HEK293 (cell line): ENCODE measurements at regions not wholly inside any gene's neighbourhood (a gene's known extent, or its start where the extent isn't known, plus 50 kb on each side); places are given as distances from the start of the nearest gene placed in this dataset.
A peak's percentile ranks its signal among the peaks of the same experiment; 100 is the strongest.

Experiments used
- CTCF ChIA-PET: fragments of 350-600 bp; formaldehyde crosslinking; extraction: SDS; loops from one replicate; lab custom pipeline; 2021; ENCODE audit warnings: antibody characterized with exemption; lab: Yijun Ruan, JAX
- POLR2A ChIA-PET: fragments of 300-600 bp; formaldehyde crosslinking; extraction: SDS; loops from one replicate; lab custom pipeline; 2020; ENCODE audit warnings: antibody characterized with exemption, inconsistent platforms; lab: Yijun Ruan, JAX
- H3K27ac ChIP-seq: fragments of 200-500 bp; sonication (Bioruptor generic); 2 replicates; pipeline ENCODE4 v1.5.1; 2014; ENCODE audit warnings: low read depth, low read length, control low read depth, inconsistent platforms; ENCODE audit errors: extremely low read depth
- H3K36me3 ChIP-seq, 2 experiments: fragments of 200-500 bp in 1 of 2; sonication (Bioruptor generic) in 1 of 2; 1 replicate in 1 of 2; 2 replicates in 1 of 2; pipeline ENCODE4 v1.5.1; 2014 to 2017; ENCODE audit warnings: inconsistent platforms in 2 of 2, low read length in 2 of 2; ENCODE audit not compliant: control insufficient read depth in 2 of 2, insufficient read depth in 1 of 2
- H3K4me1 ChIP-seq: fragments of 200-500 bp; sonication (Bioruptor generic); 2 replicates; pipeline ENCODE4 v1.5.1; 2014; ENCODE audit warnings: mild to moderate bottlenecking, low read length, inconsistent platforms; ENCODE audit not compliant: control insufficient read depth, insufficient read depth
- H3K4me3 ChIP-seq: 2 replicates; pipeline ENCODE4 v1.5.1; 2011; ENCODE audit warnings: low read depth, mild to moderate bottlenecking, control low read depth, low read length, moderate library complexity
- H3K9me3 ChIP-seq: fragments of 200-500 bp; sonication (Bioruptor generic); 2 replicates; pipeline ENCODE4 v1.5.1; 2014; ENCODE audit warnings: low read depth, low read length, inconsistent platforms; ENCODE audit not compliant: control insufficient read depth, insufficient read depth
- EGR2 ChIP-seq: fragments of 450-650 bp; formaldehyde crosslinking; IDR thresholded peaks from 2 replicates; pipeline ENCODE4 v1.5.1; 2016; ENCODE audit warnings: low read depth, missing biosample characterization, missing genetic modification characterization
- KLF1 ChIP-seq: fragments of 450-650 bp; formaldehyde crosslinking; IDR thresholded peaks from 2 replicates; pipeline ENCODE4 v1.5.1; 2016; ENCODE audit warnings: missing biosample characterization, missing genetic modification characterization
- KLF10 ChIP-seq: fragments of 450-650 bp; IDR thresholded peaks from 2 replicates; pipeline ENCODE4 v1.5.1; 2018; ENCODE audit warnings: missing biosample characterization, mild to moderate bottlenecking, missing genetic modification characterization
- KLF7 ChIP-seq: fragments of 450-650 bp; formaldehyde crosslinking; IDR thresholded peaks from 2 replicates; pipeline ENCODE4 v1.5.1; 2016; ENCODE audit warnings: missing biosample characterization, missing genetic modification characterization, borderline replicate concordance
- OVOL3 ChIP-seq: fragments of 450-650 bp; formaldehyde crosslinking; IDR thresholded peaks from 2 replicates; pipeline ENCODE4 v1.5.1; 2016; ENCODE audit warnings: missing biosample characterization, missing genetic modification characterization
- SP3 ChIP-seq: fragments of 450-650 bp; formaldehyde crosslinking; IDR thresholded peaks from 2 replicates; pipeline ENCODE4 v1.5.1; 2016; ENCODE audit warnings: missing biosample characterization, missing genetic modification characterization
- ZIC2 ChIP-seq: fragments of 450-650 bp; formaldehyde crosslinking; IDR thresholded peaks from 2 replicates; pipeline ENCODE4 v1.5.1; 2016; ENCODE audit warnings: missing biosample characterization, missing genetic modification characterization
- ZNF132 ChIP-seq: fragments of 450-650 bp; formaldehyde crosslinking; IDR thresholded peaks from 2 replicates; pipeline ENCODE4 v1.5.1; 2017; ENCODE audit warnings: missing biosample characterization, missing genetic modification characterization, borderline replicate concordance
- ZNF140 ChIP-seq: fragments of 450-650 bp; formaldehyde crosslinking; IDR thresholded peaks from 2 replicates; pipeline ENCODE4 v1.5.1; 2016; ENCODE audit warnings: missing biosample characterization, missing genetic modification characterization
- ZNF146 ChIP-seq: fragments of 450-650 bp; formaldehyde crosslinking; IDR thresholded peaks from 2 replicates; pipeline ENCODE4 v1.5.1; 2016; ENCODE audit warnings: missing biosample characterization, missing genetic modification characterization
- ZNF155 ChIP-seq: fragments of 450-650 bp; formaldehyde crosslinking; IDR thresholded peaks from 2 replicates; pipeline ENCODE4 v1.5.1; 2016; ENCODE audit warnings: missing biosample characterization, missing genetic modification characterization
- ZNF311 ChIP-seq: fragments of 450-650 bp; formaldehyde crosslinking; IDR thresholded peaks from 2 replicates; pipeline ENCODE4 v1.5.1; 2017; ENCODE audit warnings: missing biosample characterization, missing genetic modification characterization, borderline replicate concordance
- ZNF404 ChIP-seq: fragments of 450-650 bp; formaldehyde crosslinking; IDR thresholded peaks from 2 replicates; pipeline ENCODE4 v1.5.1; 2017; ENCODE audit warnings: missing biosample characterization, missing genetic modification characterization
- ZNF48 ChIP-seq: fragments of 450-650 bp; formaldehyde crosslinking; IDR thresholded peaks from 2 replicates; pipeline ENCODE4 v1.5.1; 2016; ENCODE audit warnings: missing biosample characterization, missing genetic modification characterization
- ZNF544 ChIP-seq: fragments of 450-650 bp; formaldehyde crosslinking; IDR thresholded peaks from 2 replicates; pipeline ENCODE4 v1.5.0; 2017; ENCODE audit warnings: missing biosample characterization, missing genetic modification characterization
- ZNF626 ChIP-seq: fragments of 450-650 bp; sonication (Bioruptor Pico); formaldehyde crosslinking; IDR thresholded peaks from 2 replicates; pipeline ENCODE4 v1.5.1; 2018; ENCODE audit warnings: missing biosample characterization, missing genetic modification characterization, inconsistent platforms
- ZNF658 ChIP-seq: fragments of 450-650 bp; formaldehyde crosslinking; IDR thresholded peaks from 2 replicates; pipeline ENCODE4; 2016; ENCODE audit warnings: missing biosample characterization, missing genetic modification characterization
- ZSCAN30 ChIP-seq: fragments of 450-650 bp; IDR thresholded peaks from 2 replicates; pipeline ENCODE4 v1.5.1; 2018; ENCODE audit warnings: missing biosample characterization, mild to moderate bottlenecking, missing genetic modification characterization, moderate library complexity
- TF ChIP-seq, protein P1 (sequence below): fragments of 450-650 bp; formaldehyde crosslinking; IDR thresholded peaks from 2 replicates; pipeline ENCODE4 v1.5.1; 2016; ENCODE audit warnings: missing biosample characterization, missing genetic modification characterization
- TF ChIP-seq, protein P2 (sequence below): fragments of 450-650 bp; formaldehyde crosslinking; IDR thresholded peaks from 2 replicates; pipeline ENCODE4 v1.5.1; 2016; ENCODE audit warnings: missing biosample characterization, missing genetic modification characterization
- TF ChIP-seq, protein P3 (sequence below): fragments of 450-650 bp; formaldehyde crosslinking; IDR thresholded peaks from 2 replicates; pipeline ENCODE4 v1.5.1; 2016; ENCODE audit warnings: missing biosample characterization, missing genetic modification characterization, borderline replicate concordance
- TF ChIP-seq, protein P4 (sequence below): IDR thresholded peaks from 2 replicates; pipeline ENCODE4 v1.6.1; 2011; ENCODE audit warnings: mild to moderate bottlenecking, low read depth, low read length, borderline replicate concordance

DNA sequence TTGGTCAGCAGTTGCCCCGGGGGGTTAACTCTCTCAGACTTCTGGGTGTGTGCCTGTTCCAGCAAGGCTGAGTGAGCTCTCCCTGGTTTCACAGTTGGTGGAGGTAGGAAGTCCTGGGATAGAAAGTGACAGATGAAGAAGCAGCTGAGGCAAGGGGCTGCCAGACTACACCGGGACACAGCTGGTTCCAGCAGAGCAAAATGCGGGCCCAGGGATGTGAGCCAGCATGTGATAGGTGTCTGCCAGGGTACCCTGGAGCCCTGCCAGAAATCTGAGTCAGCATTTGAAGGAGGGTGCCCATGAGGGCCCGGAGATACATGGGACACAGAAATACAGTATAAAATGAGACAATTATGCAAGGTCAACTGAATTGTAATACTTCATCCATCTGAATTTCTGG lies 79.3 kb upstream of the LGALSL start:
- Histone ChIP-seq H3K27ac (no peak overlapping the region), H3K36me3 (no peaks in the 10 kb centered on the region), H3K4me1 (no peaks in the 10 kb centered on the region), H3K9me3 (no peaks in the 10 kb centered on the region), H3K4me3 (no peak overlapping the region)
- POLR2A ChIA-PET = no interaction called here
- TF ChIP-seq ZNF132 (tag by site-specific recombination) = no peak
- TF ChIP-seq ZNF658 = no peak
- no peak for TF ChIP-seq ZNF311 (tag by site-specific recombination)
- no peak for TF ChIP-seq EGR2 (tag by site-specific recombination)
- TF ChIP-seq ZNF544 (tag by site-specific recombination) = no peak
- no peak for TF ChIP-seq ZNF146 (tag by site-specific recombination)
- no peak for TF ChIP-seq SP3
- TF ChIP-seq ZNF404 = no peak
- no peak for TF ChIP-seq KLF7
- peak; percentile 82 for TF ChIP-seq ZIC2 (tag by site-specific recombination)
- no peak for TF ChIP-seq ZSCAN30
- no peak for TF ChIP-seq ZNF155
- TF ChIP-seq, protein P1, sequence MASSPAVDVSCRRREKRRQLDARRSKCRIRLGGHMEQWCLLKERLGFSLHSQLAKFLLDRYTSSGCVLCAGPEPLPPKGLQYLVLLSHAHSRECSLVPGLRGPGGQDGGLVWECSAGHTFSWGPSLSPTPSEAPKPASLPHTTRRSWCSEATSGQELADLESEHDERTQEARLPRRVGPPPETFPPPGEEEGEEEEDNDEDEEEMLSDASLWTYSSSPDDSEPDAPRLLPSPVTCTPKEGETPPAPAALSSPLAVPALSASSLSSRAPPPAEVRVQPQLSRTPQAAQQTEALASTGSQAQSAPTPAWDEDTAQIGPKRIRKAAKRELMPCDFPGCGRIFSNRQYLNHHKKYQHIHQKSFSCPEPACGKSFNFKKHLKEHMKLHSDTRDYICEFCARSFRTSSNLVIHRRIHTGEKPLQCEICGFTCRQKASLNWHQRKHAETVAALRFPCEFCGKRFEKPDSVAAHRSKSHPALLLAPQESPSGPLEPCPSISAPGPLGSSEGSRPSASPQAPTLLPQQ (tag by site-specific recombination) = peak; percentile 64
- TF ChIP-seq ZNF48 = no peak
- TF ChIP-seq, protein P2, sequence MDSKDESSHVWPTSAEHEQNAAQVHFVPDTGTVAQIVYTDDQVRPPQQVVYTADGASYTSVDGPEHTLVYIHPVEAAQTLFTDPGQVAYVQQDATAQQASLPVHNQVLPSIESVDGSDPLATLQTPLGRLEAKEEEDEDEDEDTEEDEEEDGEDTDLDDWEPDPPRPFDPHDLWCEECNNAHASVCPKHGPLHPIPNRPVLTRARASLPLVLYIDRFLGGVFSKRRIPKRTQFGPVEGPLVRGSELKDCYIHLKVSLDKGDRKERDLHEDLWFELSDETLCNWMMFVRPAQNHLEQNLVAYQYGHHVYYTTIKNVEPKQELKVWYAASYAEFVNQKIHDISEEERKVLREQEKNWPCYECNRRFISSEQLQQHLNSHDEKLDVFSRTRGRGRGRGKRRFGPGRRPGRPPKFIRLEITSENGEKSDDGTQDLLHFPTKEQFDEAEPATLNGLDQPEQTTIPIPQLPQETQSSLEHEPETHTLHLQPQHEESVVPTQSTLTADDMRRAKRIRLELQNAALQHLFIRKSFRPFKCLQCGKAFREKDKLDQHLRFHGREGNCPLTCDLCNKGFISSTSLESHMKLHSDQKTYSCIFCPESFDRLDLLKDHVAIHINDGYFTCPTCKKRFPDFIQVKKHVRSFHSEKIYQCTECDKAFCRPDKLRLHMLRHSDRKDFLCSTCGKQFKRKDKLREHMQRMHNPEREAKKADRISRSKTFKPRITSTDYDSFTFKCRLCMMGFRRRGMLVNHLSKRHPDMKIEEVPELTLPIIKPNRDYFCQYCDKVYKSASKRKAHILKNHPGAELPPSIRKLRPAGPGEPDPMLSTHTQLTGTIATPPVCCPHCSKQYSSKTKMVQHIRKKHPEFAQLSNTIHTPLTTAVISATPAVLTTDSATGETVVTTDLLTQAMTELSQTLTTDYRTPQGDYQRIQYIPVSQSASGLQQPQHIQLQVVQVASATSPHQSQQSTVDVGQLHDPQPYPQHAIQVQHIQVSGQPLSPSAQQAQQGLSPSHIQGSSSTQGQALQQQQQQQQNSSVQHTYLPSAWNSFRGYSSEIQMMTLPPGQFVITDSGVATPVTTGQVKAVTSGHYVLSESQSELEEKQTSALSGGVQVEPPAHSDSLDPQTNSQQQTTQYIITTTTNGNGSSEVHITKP = 0 out of 2 replicates have a peak, but pooled peaks have one; percentile 32
- no peak for TF ChIP-seq ZNF140
- TF ChIP-seq, protein P3, sequence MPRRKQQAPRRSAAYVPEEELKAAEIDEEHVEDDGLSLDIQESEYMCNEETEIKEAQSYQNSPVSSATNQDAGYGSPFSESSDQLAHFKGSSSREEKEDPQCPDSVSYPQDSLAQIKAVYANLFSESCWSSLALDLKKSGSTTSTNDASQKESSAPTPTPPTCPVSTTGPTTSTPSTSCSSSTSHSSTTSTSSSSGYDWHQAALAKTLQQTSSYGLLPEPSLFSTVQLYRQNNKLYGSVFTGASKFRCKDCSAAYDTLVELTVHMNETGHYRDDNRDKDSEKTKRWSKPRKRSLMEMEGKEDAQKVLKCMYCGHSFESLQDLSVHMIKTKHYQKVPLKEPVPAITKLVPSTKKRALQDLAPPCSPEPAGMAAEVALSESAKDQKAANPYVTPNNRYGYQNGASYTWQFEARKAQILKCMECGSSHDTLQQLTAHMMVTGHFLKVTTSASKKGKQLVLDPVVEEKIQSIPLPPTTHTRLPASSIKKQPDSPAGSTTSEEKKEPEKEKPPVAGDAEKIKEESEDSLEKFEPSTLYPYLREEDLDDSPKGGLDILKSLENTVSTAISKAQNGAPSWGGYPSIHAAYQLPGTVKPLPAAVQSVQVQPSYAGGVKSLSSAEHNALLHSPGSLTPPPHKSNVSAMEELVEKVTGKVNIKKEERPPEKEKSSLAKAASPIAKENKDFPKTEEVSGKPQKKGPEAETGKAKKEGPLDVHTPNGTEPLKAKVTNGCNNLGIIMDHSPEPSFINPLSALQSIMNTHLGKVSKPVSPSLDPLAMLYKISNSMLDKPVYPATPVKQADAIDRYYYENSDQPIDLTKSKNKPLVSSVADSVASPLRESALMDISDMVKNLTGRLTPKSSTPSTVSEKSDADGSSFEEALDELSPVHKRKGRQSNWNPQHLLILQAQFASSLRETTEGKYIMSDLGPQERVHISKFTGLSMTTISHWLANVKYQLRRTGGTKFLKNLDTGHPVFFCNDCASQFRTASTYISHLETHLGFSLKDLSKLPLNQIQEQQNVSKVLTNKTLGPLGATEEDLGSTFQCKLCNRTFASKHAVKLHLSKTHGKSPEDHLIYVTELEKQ (tag by site-specific recombination) = no peak
- no peak for TF ChIP-seq ZNF626 (tag by site-specific recombination)
- no peak for TF ChIP-seq KLF10 (tag by site-specific recombination)
- TF ChIP-seq, protein P4, sequence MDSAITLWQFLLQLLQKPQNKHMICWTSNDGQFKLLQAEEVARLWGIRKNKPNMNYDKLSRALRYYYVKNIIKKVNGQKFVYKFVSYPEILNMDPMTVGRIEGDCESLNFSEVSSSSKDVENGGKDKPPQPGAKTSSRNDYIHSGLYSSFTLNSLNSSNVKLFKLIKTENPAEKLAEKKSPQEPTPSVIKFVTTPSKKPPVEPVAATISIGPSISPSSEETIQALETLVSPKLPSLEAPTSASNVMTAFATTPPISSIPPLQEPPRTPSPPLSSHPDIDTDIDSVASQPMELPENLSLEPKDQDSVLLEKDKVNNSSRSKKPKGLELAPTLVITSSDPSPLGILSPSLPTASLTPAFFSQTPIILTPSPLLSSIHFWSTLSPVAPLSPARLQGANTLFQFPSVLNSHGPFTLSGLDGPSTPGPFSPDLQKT = no peak
- no peak for TF ChIP-seq KLF1 (tag by site-specific recombination)
- no peak for TF ChIP-seq OVOL3 (tag by site-specific recombination)
- CTCF ChIA-PET = no interaction called here
